GM12891 (cell line): ENCODE measurements at regions not wholly inside any gene's neighbourhood (a gene's known extent, or its start where the extent isn't known, plus 50 kb on each side); places are given as distances from the start of the nearest gene placed in this dataset.

Experiments
- POLR2A ChIP-seq: IDR thresholded peaks from 2 replicates; pipeline ENCODE4 v1.6.1; 2011; ENCODE audit warnings: low read depth, low read length, control low read depth
- POLR2AphosphoS5 ChIP-seq: IDR thresholded peaks from 2 replicates; pipeline ENCODE4 v1.6.1; 2011; ENCODE audit warnings: low read depth, low read length, control low read depth
- TAF1 ChIP-seq: IDR thresholded peaks from 2 replicates; pipeline ENCODE4 v1.6.1; 2011; ENCODE audit warnings: low read depth, low read length, control low read depth

DNA sequence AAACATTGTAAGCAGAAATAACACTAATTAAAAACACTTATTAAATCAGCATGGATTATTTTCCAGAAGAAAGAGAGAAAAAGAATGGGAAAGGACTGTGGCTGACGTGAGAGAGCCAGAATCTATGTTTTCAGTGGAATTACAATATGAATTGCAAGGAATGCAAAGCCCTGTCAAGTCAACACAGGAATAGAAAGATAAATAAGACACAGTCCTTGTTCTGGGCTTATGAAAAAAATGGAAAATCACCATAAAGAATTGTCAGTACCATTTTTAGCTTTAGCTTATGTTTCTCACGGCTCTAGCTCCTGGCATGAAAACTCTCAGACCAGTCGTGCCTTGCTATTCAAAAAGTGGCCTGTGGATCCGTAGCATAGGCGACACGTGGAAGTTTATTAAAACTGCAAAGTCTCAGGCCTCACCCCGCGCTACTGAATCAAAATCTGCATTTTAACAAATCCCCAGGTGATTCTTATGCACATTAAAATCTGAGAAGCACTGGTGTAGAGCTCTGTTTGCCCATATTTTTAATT is 549.1 kb downstream of the RPS29 start:
- TF ChIP-seq POLR2A = no peak
- no peak for TF ChIP-seq TAF1
- TF ChIP-seq POLR2AphosphoS5 = no peak
